ENCODE measurements at regions not wholly inside any gene's neighbourhood (a gene's known extent, or its start where the extent isn't known, plus 50 kb on each side); places are given as distances from the start of the nearest gene placed in this dataset.

- DNase-seq (ENCODE audit: low spot score): no peak
- in situ Hi-C loops (cut with MboI; ENCODE audit: low pct_unique_long_range_greater_than_20kb, low sequenced_read_pairs, unreplicated experiment): no loop called here
- TF ChIP-seq CTCF (IDR thresholded peaks at IDR 0.05; ENCODE audit: extremely low read depth, insufficient read depth, missing control alignments): no peak
These were observed 1357.7 kb upstream of the CITED2 start for GRCh38 chr6:140732155-140732554.

- no peak for DNase-seq (ENCODE audit: low spot score)
These were observed 1357.3 kb upstream of the CITED2 start for GRCh38 chr6:140731741-140732140.

GRCh38 chr6:140729521-140729920 lies 1355.1 kb upstream of the CITED2 start:
- DNase-seq (ENCODE audit: low spot score): no peak
- no peak for TF ChIP-seq CTCF (IDR thresholded peaks at IDR 0.05; ENCODE audit: extremely low read depth, insufficient read depth, missing control alignments)

More at GRCh38 chr6:140731741-140732140, 1357.3 kb upstream of the CITED2 start:
- TF ChIP-seq CTCF (IDR thresholded peaks at IDR 0.05; ENCODE audit: extremely low read depth, insufficient read depth, missing control alignments): no peak
- in situ Hi-C loops (cut with MboI; ENCODE audit: low pct_unique_long_range_greater_than_20kb, low sequenced_read_pairs, unreplicated experiment): no loop called here

GRCh38 chr6:140718021-140718420 lies 1343.6 kb upstream of the CITED2 start:
- in situ Hi-C loops (cut with MboI; ENCODE audit: low pct_unique_long_range_greater_than_20kb, low sequenced_read_pairs, unreplicated experiment): no loop called here
- DNase-seq (ENCODE audit: low spot score): no peak
- no peak for TF ChIP-seq CTCF (IDR thresholded peaks at IDR 0.05; ENCODE audit: extremely low read depth, insufficient read depth, missing control alignments)

More at GRCh38 chr6:140729521-140729920, 1355.1 kb upstream of the CITED2 start:
- in situ Hi-C loops (cut with MboI; ENCODE audit: low pct_unique_long_range_greater_than_20kb, low sequenced_read_pairs, unreplicated experiment): no loop called here

GRCh38 chr6:140713495-140713894 lies 1339.0 kb upstream of the CITED2 start:
- TF ChIP-seq CTCF (IDR thresholded peaks at IDR 0.05; ENCODE audit: extremely low read depth, insufficient read depth, missing control alignments): no peak
- in situ Hi-C loops (cut with MboI; ENCODE audit: low pct_unique_long_range_greater_than_20kb, low sequenced_read_pairs, unreplicated experiment): no loop called here
- DNase-seq (ENCODE audit: low spot score): no peak

GRCh38 chr6:140711019-140711613 lies 1336.7 kb upstream of the CITED2 start:
- TF ChIP-seq CTCF (IDR thresholded peaks at IDR 0.05; ENCODE audit: extremely low read depth, insufficient read depth, missing control alignments): no peak
- in situ Hi-C loops (cut with MboI; ENCODE audit: low pct_unique_long_range_greater_than_20kb, low sequenced_read_pairs, unreplicated experiment): no loop called here
- DNase-seq (ENCODE audit: low spot score): no peak
